Gastroesophageal sphincter (tissue), 3 donors: ENCODE measurements at regions not wholly inside any gene's neighbourhood (a gene's known extent, or its start where the extent isn't known, plus 50 kb on each side); places are given as distances from the start of the nearest gene placed in this dataset.

Experiments
- EP300 ChIP-seq: sonication (generic); formaldehyde crosslinking; IDR thresholded peaks from one replicate; pipeline ENCODE4 v1.6.1; 2017; ENCODE audit warnings: antibody characterized with exemption, mild to moderate bottlenecking
- TF ChIP-seq, protein P1 (sequence below), 4 experiments: fragments of 200-600 bp in 2 of 4; fragments of 450-650 bp in 2 of 4; sonication (generic) in 1 of 4; IDR thresholded peaks; one replicate each; pipeline ENCODE4 v1.5.1; 2017 to 2019; ENCODE audit warnings: antibody characterized with exemption in 4 of 4, mild to moderate bottlenecking in 2 of 4, moderate library complexity in 2 of 4

DNA sequence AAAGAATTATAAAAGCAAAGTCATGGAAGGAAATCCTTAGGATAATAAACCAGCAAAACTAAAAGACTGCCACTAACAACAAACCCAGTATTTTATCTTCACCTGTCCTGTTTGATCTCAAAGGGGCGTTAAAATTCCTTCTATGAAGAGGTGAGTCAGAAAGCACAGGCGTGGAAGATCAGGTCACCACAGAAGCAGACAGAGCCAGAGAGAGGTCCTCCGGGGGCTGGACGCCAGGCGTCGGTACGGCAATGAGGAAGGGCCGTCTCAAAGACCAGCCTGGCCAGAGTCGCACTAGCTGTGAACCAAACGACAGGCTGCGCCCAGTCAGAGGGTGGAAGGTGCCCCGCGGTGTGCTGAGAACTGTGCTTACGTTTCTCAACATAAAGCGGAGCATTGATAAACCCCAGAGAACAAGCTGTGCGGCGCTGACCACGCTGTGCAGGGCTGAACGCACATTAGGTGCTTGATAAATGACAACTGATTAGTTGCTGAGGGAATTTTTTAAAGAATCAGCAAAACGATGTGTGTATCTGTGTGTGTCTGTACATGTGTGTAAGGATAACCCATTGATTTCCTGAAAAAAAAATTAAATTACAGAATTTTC, 85.6 kb downstream of the RNASET2 start:
- TF ChIP-seq, protein P1, sequence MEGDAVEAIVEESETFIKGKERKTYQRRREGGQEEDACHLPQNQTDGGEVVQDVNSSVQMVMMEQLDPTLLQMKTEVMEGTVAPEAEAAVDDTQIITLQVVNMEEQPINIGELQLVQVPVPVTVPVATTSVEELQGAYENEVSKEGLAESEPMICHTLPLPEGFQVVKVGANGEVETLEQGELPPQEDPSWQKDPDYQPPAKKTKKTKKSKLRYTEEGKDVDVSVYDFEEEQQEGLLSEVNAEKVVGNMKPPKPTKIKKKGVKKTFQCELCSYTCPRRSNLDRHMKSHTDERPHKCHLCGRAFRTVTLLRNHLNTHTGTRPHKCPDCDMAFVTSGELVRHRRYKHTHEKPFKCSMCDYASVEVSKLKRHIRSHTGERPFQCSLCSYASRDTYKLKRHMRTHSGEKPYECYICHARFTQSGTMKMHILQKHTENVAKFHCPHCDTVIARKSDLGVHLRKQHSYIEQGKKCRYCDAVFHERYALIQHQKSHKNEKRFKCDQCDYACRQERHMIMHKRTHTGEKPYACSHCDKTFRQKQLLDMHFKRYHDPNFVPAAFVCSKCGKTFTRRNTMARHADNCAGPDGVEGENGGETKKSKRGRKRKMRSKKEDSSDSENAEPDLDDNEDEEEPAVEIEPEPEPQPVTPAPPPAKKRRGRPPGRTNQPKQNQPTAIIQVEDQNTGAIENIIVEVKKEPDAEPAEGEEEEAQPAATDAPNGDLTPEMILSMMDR (IDR thresholded peaks at IDR 0.05), result no peak
- TF ChIP-seq EP300, result no peak
